Neural progenitor cell (in vitro differentiated cells): ENCODE measurements at regions not wholly inside any gene's neighbourhood (a gene's known extent, or its start where the extent isn't known, plus 50 kb on each side); places are given as distances from the start of the nearest gene placed in this dataset.

Source experiments
- DNase-seq: peaks from one replicate; pipeline ENCODE4 v3.0.0-alpha.2; 2016; ENCODE audit warnings: low spot score
- H2AFZ ChIP-seq: fragments of 200-600 bp; sonication (generic); replicated peaks from 2 replicates; pipeline ENCODE4 v1.6.1; 2016; ENCODE audit warnings: antibody characterized with exemption
- H3F3A ChIP-seq: fragments of 200-600 bp; sonication (generic); 2 replicates; pipeline ENCODE4 v1.6.1; 2016; ENCODE audit warnings: antibody characterized with exemption, low read depth
- H3K27ac ChIP-seq: fragments of 200-600 bp; sonication (generic); 2 replicates; pipeline ENCODE4 v1.5.1; 2016; ENCODE audit warnings: mild to moderate bottlenecking
- H3K27me3 ChIP-seq: fragments of 200-600 bp; sonication (generic); 2 replicates; pipeline ENCODE4 v1.6.1; 2016; ENCODE audit warnings: mild to moderate bottlenecking, moderate library complexity
- H3K36me3 ChIP-seq: fragments of 200-600 bp; sonication (generic); 2 replicates; pipeline ENCODE4 v1.5.1; 2016
- H3K4me1 ChIP-seq: fragments of 200-600 bp; sonication (generic); 2 replicates; pipeline ENCODE4 v1.6.1; 2016; ENCODE audit warnings: mixed run types
- H3K4me2 ChIP-seq: fragments of 200-600 bp; sonication (generic); 2 replicates; pipeline ENCODE4 v1.6.1; 2016
- H3K4me3 ChIP-seq: fragments of 200-600 bp; sonication (generic); 2 replicates; pipeline ENCODE4 v1.5.1; 2016
- H3K79me2 ChIP-seq: fragments of 200-600 bp; sonication (generic); 2 replicates; pipeline ENCODE4 v1.6.1; 2016; ENCODE audit warnings: low read depth
- H3K9ac ChIP-seq: fragments of 200-600 bp; sonication (generic); 2 replicates; pipeline ENCODE4 v1.6.1; 2016
- H3K9me3 ChIP-seq: fragments of 200-600 bp; sonication (generic); 2 replicates; pipeline ENCODE4 v1.5.1; 2016; ENCODE audit warnings: low read depth
- H4K20me1 ChIP-seq: fragments of 200-600 bp; sonication (generic); 2 replicates; pipeline ENCODE4 v1.6.1; 2016; ENCODE audit warnings: low read depth
- H3K27ac Mint-ChIP-seq: 3 replicates; pipeline ENCODE4 v1.8.0; 2021; ENCODE audit warnings: mixed read lengths
- H3K27me3 Mint-ChIP-seq: 2 replicates; pipeline ENCODE4 v1.8.0; 2022; ENCODE audit warnings: low read depth, mild to moderate bottlenecking, inconsistent platforms, moderate library complexity, mixed read lengths; ENCODE audit not compliant: insufficient read depth
- H3K36me3 Mint-ChIP-seq: 3 replicates; pipeline ENCODE4 v1.8.0; 2021; ENCODE audit warnings: mixed read lengths
- H3K4me1 Mint-ChIP-seq: 3 replicates; pipeline ENCODE4 v1.8.0; 2021; ENCODE audit warnings: mixed read lengths
- H3K4me3 Mint-ChIP-seq: 3 replicates; pipeline ENCODE4 v1.8.0; 2021; ENCODE audit warnings: mild to moderate bottlenecking, moderate library complexity, mixed read lengths
- H3K9me3 Mint-ChIP-seq: 3 replicates; pipeline ENCODE4 v1.8.0; 2020; ENCODE audit warnings: mixed read lengths
- EZH2 ChIP-seq: fragments of 200-600 bp; sonication (generic); IDR thresholded peaks from 2 replicates; pipeline ENCODE4 v1.6.1; 2017; ENCODE audit warnings: antibody characterized with exemption, mild to moderate bottlenecking, moderate library complexity
- EZH2phosphoT487 ChIP-seq: fragments of 200-600 bp; sonication (generic); IDR thresholded peaks from 2 replicates; pipeline ENCODE4 v1.6.1; 2017; ENCODE audit warnings: antibody characterized with exemption
- TF ChIP-seq, protein P1 (sequence below): fragments of 200-600 bp; sonication (generic); IDR thresholded peaks from 2 replicates; pipeline ENCODE4 v1.5.1; 2017; ENCODE audit warnings: antibody characterized with exemption, mild to moderate bottlenecking

DNA sequence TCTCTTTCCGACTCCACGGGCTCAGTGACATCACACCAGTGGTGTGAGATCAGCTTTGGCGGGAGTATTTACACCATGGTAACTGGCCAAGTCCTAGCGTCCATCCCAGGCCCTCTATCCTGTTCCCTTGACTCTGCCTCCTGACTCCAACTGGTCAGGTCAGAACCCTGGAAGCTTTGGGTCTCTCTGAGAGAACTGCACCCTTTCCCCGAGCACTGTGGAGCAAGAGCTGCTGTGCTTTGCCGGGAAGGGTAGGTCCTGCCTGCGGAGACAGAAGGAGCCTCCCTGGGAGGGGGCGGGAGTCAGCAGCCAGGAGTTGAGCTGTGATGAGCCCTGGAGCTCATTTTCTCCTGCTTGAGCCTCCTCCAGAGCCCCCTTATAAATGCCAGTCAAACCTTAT lies 212.1 kb upstream of the TNRC6C start:
- DNase-seq, result peak; percentile 39
- peaks cover 26% of the 10 kb centered on the region for H3K27me3 Mint-ChIP-seq
- H3K27me3 ChIP-seq, result no peaks in the 10 kb centered on the region

DNA sequence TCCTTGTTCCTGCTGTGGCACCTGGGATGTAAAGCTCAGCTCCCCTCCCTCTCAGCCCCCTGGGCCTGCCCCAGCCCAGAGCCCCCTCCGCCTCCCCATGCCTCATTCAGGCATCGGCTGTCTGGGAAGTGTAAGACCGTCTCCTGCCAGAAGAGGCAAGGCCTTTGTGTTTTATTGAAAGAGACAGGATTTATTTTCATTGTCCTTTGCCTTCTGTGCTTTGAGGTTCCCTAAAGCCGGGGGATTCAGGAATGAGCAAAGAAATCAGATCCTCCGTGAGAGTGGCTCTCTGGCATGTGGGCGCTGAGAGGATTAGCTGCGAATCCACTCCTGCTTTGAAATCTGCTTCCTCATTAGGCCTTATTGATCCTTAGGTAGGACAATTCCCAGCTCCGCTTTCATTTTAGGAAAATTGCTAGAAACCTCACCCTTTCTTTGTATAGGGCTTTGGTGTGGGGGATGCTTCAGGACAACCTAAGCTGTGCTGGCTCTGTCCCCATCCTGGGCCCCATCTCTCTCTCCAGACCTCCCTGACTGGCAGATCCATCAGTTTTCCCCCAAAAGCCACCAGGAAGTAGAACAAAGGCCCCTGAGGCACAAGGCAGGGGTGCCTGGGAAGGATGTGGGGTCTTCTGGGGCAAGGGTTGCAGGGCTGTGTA lies 211.5 kb upstream of the TNRC6C start:
- no peaks in the 10 kb centered on the region for H3K9me3 ChIP-seq
- no peak overlapping the region for H2AFZ ChIP-seq
- peaks cover 19% of the 10 kb centered on the region for H3K9me3 Mint-ChIP-seq
- H3K9ac ChIP-seq, result no peak overlapping the region
- H3K4me3 Mint-ChIP-seq, result peak overlapping the region; percentile 44
- H4K20me1 ChIP-seq, result no peaks in the 10 kb centered on the region
- H3K36me3 ChIP-seq, result no peaks in the 10 kb centered on the region
- peak overlapping the region; percentile 96 for H3K27ac ChIP-seq
- H3K4me1 Mint-ChIP-seq, result peaks cover 62% of the 10 kb centered on the region
- H3K4me2 ChIP-seq, result peak overlapping the region; percentile 69
- H3K27me3 ChIP-seq, result no peaks in the 10 kb centered on the region
- H3K4me1 ChIP-seq, result peaks cover 66% of the 10 kb centered on the region
- H3K79me2 ChIP-seq, result no peaks in the 10 kb centered on the region
- TF ChIP-seq EZH2phosphoT487, result peak; percentile 87
- no peak for TF ChIP-seq EZH2
- TF ChIP-seq, protein P1, sequence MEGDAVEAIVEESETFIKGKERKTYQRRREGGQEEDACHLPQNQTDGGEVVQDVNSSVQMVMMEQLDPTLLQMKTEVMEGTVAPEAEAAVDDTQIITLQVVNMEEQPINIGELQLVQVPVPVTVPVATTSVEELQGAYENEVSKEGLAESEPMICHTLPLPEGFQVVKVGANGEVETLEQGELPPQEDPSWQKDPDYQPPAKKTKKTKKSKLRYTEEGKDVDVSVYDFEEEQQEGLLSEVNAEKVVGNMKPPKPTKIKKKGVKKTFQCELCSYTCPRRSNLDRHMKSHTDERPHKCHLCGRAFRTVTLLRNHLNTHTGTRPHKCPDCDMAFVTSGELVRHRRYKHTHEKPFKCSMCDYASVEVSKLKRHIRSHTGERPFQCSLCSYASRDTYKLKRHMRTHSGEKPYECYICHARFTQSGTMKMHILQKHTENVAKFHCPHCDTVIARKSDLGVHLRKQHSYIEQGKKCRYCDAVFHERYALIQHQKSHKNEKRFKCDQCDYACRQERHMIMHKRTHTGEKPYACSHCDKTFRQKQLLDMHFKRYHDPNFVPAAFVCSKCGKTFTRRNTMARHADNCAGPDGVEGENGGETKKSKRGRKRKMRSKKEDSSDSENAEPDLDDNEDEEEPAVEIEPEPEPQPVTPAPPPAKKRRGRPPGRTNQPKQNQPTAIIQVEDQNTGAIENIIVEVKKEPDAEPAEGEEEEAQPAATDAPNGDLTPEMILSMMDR, result peak; percentile 33
- H3K27ac Mint-ChIP-seq, result peak overlapping the region; percentile 95
- H3F3A ChIP-seq, result peaks cover 45% of the 10 kb centered on the region
- peaks cover 5% of the 10 kb centered on the region for H3K36me3 Mint-ChIP-seq
- peaks cover 22% of the 10 kb centered on the region for H3K27me3 Mint-ChIP-seq
- peak; percentile 95 for DNase-seq
- no peak overlapping the region for H3K4me3 ChIP-seq

More for the DNA sequence above, 212.1 kb upstream of the TNRC6C start:
- Mint-ChIP-seq H3K4me1 (peaks cover 62% of the 10 kb centered on the region), H3K9me3 (peaks cover 19% of the 10 kb centered on the region), H3K36me3 (peaks cover 5% of the 10 kb centered on the region), H3K4me3 (peak overlapping the region; percentile 58), H3K27ac (peak overlapping the region; percentile 65)
- Histone ChIP-seq H4K20me1 (no peaks in the 10 kb centered on the region), H3K9ac (no peak overlapping the region), H3K4me3 (no peak overlapping the region), H3F3A (peaks cover 45% of the 10 kb centered on the region), H3K4me1 (peaks cover 71% of the 10 kb centered on the region), H3K27ac (peak overlapping the region; percentile 93), H3K79me2 (no peaks in the 10 kb centered on the region), H2AFZ (no peak overlapping the region), H3K4me2 (peak overlapping the region; percentile 65), H3K9me3 (no peaks in the 10 kb centered on the region), H3K36me3 (no peaks in the 10 kb centered on the region)
- TF ChIP-seq, protein P1, result no peak
- TF ChIP-seq EZH2phosphoT487, result no peak
- no peak for TF ChIP-seq EZH2

DNA sequence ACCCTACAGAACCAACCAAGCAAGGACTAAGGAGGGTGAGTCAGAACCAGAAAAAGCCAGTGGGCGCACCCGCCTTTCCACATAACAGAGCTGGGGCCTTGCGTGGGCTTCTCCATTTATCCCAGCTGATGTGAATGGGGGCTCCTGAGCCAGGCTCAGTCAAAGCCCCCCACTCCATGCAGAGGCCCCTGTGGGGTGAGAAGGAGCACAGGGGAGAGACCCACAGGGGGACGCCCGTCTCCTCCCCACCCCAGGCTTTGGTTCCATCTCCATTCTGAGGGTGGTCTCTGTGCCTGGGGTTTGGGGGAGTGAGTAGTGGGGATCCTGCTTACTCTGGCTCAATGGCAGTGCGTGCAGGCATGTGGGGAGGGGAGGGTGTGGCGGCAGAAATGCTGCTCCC lies 210.1 kb upstream of the TNRC6C start:
- Histone ChIP-seq H3K9ac (no peak overlapping the region), H3K4me2 (peak overlapping the region; percentile 69), H4K20me1 (no peaks in the 10 kb centered on the region), H3K36me3 (no peaks in the 10 kb centered on the region), H3K27me3 (no peaks in the 10 kb centered on the region), H3K9me3 (no peaks in the 10 kb centered on the region), H3F3A (peaks cover 38% of the 10 kb centered on the region), H3K27ac (peak overlapping the region; percentile 96), H3K4me1 (peaks cover 54% of the 10 kb centered on the region), H3K4me3 (no peak overlapping the region), H3K79me2 (no peaks in the 10 kb centered on the region), H2AFZ (no peak overlapping the region)
- Mint-ChIP-seq H3K4me1 (peaks cover 53% of the 10 kb centered on the region), H3K9me3 (peaks cover 19% of the 10 kb centered on the region), H3K27ac (peak overlapping the region; percentile 95), H3K4me3 (no peak overlapping the region), H3K36me3 (peaks cover 5% of the 10 kb centered on the region), H3K27me3 (peaks cover 15% of the 10 kb centered on the region)
- DNase-seq, result no peak
- TF ChIP-seq EZH2, result no peak
- TF ChIP-seq, protein P1, result no peak
- no peak for TF ChIP-seq EZH2phosphoT487
